Caco-2 (cell line): ENCODE measurements at regions not wholly inside any gene's neighbourhood (a gene's known extent, or its start where the extent isn't known, plus 50 kb on each side); places are given as distances from the start of the nearest gene placed in this dataset.
"Not testable (repeated sequence)": the region's sequence is repeated elsewhere in the genome, so short reads cannot be mapped to it uniquely, and the experiment has no call there.

ENCODE experiments used
- BruUV-seq: library from RNA; stranded (reverse); fragments of 400-500 nt; replicated peaks from 2 replicates; lab custom pipeline; 2021; lab: Mats Ljungman, UMichigan
- CTCF ChIA-PET: fragments of 300-600 bp; sonication (Branson Sonifier 250); formaldehyde crosslinking; loops from one replicate; lab custom pipeline; 2022; ENCODE audit warnings: antibody characterized with exemption; lab: Charles Lee
- POLR2A ChIA-PET: fragments of 300-600 bp; sonication (Branson Sonifier 250); formaldehyde crosslinking; loops from one replicate; lab custom pipeline; 2022; ENCODE audit warnings: antibody characterized with exemption; lab: Charles Lee
- DNase-seq, 2 experiments: peaks; one replicate each; pipeline versions ENCODE4 v3.0.0 to v3.0.0-alpha.2; 2020 to 2022
- H3K27me3 ChIP-seq: replicated peaks from 2 replicates; pipeline ENCODE4 v1.6.0; 2011; ENCODE audit warnings: low read length; ENCODE audit not compliant: control insufficient read depth, insufficient read depth
- H3K36me3 ChIP-seq: 2 replicates; pipeline ENCODE4 v1.5.1; 2011; ENCODE audit warnings: low read length; ENCODE audit not compliant: control insufficient read depth, insufficient read depth
- H3K4me1 ChIP-seq: fragments of 250-450 bp; sonication (Bioruptor Pico); 2 replicates; pipeline ENCODE4 v1.5.1; 2020; ENCODE audit warnings: mild to moderate bottlenecking
- H3K4me3 ChIP-seq: 2 replicates; pipeline ENCODE4 v1.5.1; 2011; ENCODE audit warnings: low read depth, mild to moderate bottlenecking, control low read depth, low read length
- H3K9me3 ChIP-seq: fragments of 250-450 bp; sonication (Bioruptor Pico); 2 replicates; pipeline ENCODE4 v1.5.1; 2020; ENCODE audit warnings: mild to moderate bottlenecking, moderate library complexity
- H3K27ac Mint-ChIP-seq: one replicate; pipeline ENCODE4 v1.8.0; 2022; ENCODE audit warnings: mixed read lengths; ENCODE audit not compliant: unreplicated experiment
- H3K27me3 Mint-ChIP-seq: one replicate; pipeline ENCODE4 v1.8.0; 2022; ENCODE audit warnings: mixed read lengths; ENCODE audit not compliant: insufficient read depth, unreplicated experiment
- H3K36me3 Mint-ChIP-seq: one replicate; pipeline ENCODE4 v1.8.0; 2022; ENCODE audit warnings: mild to moderate bottlenecking, mixed read lengths; ENCODE audit not compliant: insufficient read depth, unreplicated experiment
- H3K4me1 Mint-ChIP-seq: one replicate; pipeline ENCODE4 v1.8.0; 2022; ENCODE audit warnings: low read depth, mixed read lengths; ENCODE audit not compliant: unreplicated experiment
- H3K4me3 Mint-ChIP-seq: one replicate; pipeline ENCODE4 v1.8.0; 2022; ENCODE audit warnings: mild to moderate bottlenecking, moderate library complexity, mixed read lengths; ENCODE audit not compliant: unreplicated experiment
- H3K9me3 Mint-ChIP-seq: one replicate; pipeline ENCODE4 v1.8.0; 2022; ENCODE audit warnings: mixed read lengths; ENCODE audit not compliant: unreplicated experiment
- CTCF ChIP-seq, 2 experiments: fragments of 200-600 bp in 1 of 2; IDR thresholded peaks; 1 replicate in 1 of 2; 2 replicates in 1 of 2; pipeline versions ENCODE4 v1.5.1 to v1.8.0; 2011 to 2022; ENCODE audit warnings: antibody characterized with exemption in 1 of 2, control low read depth in 1 of 2, inconsistent platforms in 1 of 2, low read depth in 1 of 2, low read length in 1 of 2, mild to moderate bottlenecking in 1 of 2, moderate library complexity in 1 of 2; ENCODE audit not compliant: insufficient read depth in 1 of 2, severe bottlenecking in 1 of 2, unreplicated experiment in 1 of 2
- intact Hi-C: fragments of 100-400 bp; cut with micrococcal nuclease; formaldehyde crosslinking; loops from one replicate; pipeline ENCODE4 v1.10.0; 2022; ENCODE audit not compliant: unreplicated experiment

- H3K4me1 ChIP-seq: no peaks in the 10 kb centered on the region
- H3K4me3 ChIP-seq: no peak overlapping the region
- Mint-ChIP-seq H3K4me1 (no peaks in the 10 kb centered on the region), H3K27ac (no peak overlapping the region), H3K9me3 (no peaks in the 10 kb centered on the region), H3K4me3 (no peak overlapping the region), H3K36me3 (no peaks in the 10 kb centered on the region), H3K27me3 (peaks cover 14% of the 10 kb centered on the region)
- no peak for TF ChIP-seq CTCF (IDR thresholded peaks at IDR 0.05; ENCODE audit: insufficient read depth in 1 of 2, low read depth in 1 of 2, low read length in 1 of 2, severe bottlenecking in 1 of 2, unreplicated experiment in 1 of 2)
- no peak for DNase-seq
- intact Hi-C loops: no loop called here
- H3K9me3 ChIP-seq: no peaks in the 10 kb centered on the region
- no TSS peak for BruUV-seq
- H3K27me3 ChIP-seq: no peaks in the 10 kb centered on the region; the same call in 1 of the 2 replicates
- ChIA-PET CTCF (no interaction called here), POLR2A (no interaction called here)
- H3K36me3 ChIP-seq: no peaks in the 10 kb centered on the region
These were observed 103.3 kb upstream of the CRY1 start for GRCh38 chr12:107196681-107197080.

GRCh38 chr12:107200394-107200793 is 107.0 kb upstream of the CRY1 start:
- no peaks in the 10 kb centered on the region for H3K36me3 Mint-ChIP-seq
- CTCF ChIA-PET: no interaction called here
- BruUV-seq: no TSS peak

GRCh38 chr12:107207931-107208525 is 114.7 kb upstream of the CRY1 start:
- intact Hi-C loops: no loop called here
- no peak overlapping the region for H3K27ac Mint-ChIP-seq
- H3K4me3 Mint-ChIP-seq: no peak overlapping the region
- Histone ChIP-seq H3K27me3 (no peaks in the 10 kb centered on the region), H3K4me3 (no peak overlapping the region), H3K36me3 (no peaks in the 10 kb centered on the region), H3K4me1 (no peaks in the 10 kb centered on the region), H3K9me3 (no peaks in the 10 kb centered on the region)
- no peaks in the 10 kb centered on the region for H3K4me1 Mint-ChIP-seq
- no peaks in the 10 kb centered on the region for H3K9me3 Mint-ChIP-seq
- CTCF ChIA-PET: no interaction called here
- DNase-seq: no peak
- POLR2A ChIA-PET: no interaction called here
- H3K36me3 Mint-ChIP-seq: no peaks in the 10 kb centered on the region
- peaks cover 8% of the 10 kb centered on the region for H3K27me3 Mint-ChIP-seq
- no peak for TF ChIP-seq CTCF (IDR thresholded peaks at IDR 0.05; ENCODE audit: insufficient read depth in 1 of 2, low read depth in 1 of 2, low read length in 1 of 2, severe bottlenecking in 1 of 2, unreplicated experiment in 1 of 2)
- no TSS peak for BruUV-seq

More at GRCh38 chr12:107200394-107200793, 107.0 kb upstream of the CRY1 start:
- Mint-ChIP-seq H3K4me3 (no peak overlapping the region), H3K4me1 (no peaks in the 10 kb centered on the region), H3K27me3 (peaks cover 18% of the 10 kb centered on the region), H3K27ac (no peak overlapping the region), H3K9me3 (no peaks in the 10 kb centered on the region)
- POLR2A ChIA-PET: no interaction called here
- no peaks in the 10 kb centered on the region for H3K36me3 ChIP-seq
- TF ChIP-seq CTCF (IDR thresholded peaks at IDR 0.05; ENCODE audit: insufficient read depth in 1 of 2, low read depth in 1 of 2, low read length in 1 of 2, severe bottlenecking in 1 of 2, unreplicated experiment in 1 of 2): no peak
- no peaks in the 10 kb centered on the region for H3K9me3 ChIP-seq
- H3K27me3 ChIP-seq: no peaks in the 10 kb centered on the region; the same call in 1 of the 2 replicates
- no peaks in the 10 kb centered on the region for H3K4me1 ChIP-seq
- no peak for DNase-seq
- intact Hi-C loops: no loop called here
- no peak overlapping the region for H3K4me3 ChIP-seq

GRCh38 chr12:107209700-107210099 is 116.4 kb upstream of the CRY1 start:
- H3K4me3 ChIP-seq, intact Hi-C loops, H3K4me1 ChIP-seq, H3K9me3 ChIP-seq, H3K4me3 Mint-ChIP-seq, H3K27me3 ChIP-seq, POLR2A ChIA-PET, BruUV-seq, H3K27me3 Mint-ChIP-seq, H3K36me3 Mint-ChIP-seq, DNase-seq, H3K9me3 Mint-ChIP-seq, H3K36me3 ChIP-seq, CTCF ChIA-PET, H3K4me1 Mint-ChIP-seq, H3K27ac Mint-ChIP-seq: not testable (repeated sequence)

- intact Hi-C loops, H3K9me3 ChIP-seq: not testable (repeated sequence)
These were observed 121.0 kb upstream of the CRY1 start for GRCh38 chr12:107214373-107214773.

More at GRCh38 chr12:107214373-107214773, 121.0 kb upstream of the CRY1 start:
- H3K36me3 ChIP-seq, CTCF ChIA-PET, H3K4me1 ChIP-seq, DNase-seq, H3K4me1 Mint-ChIP-seq, H3K27me3 Mint-ChIP-seq, H3K4me3 ChIP-seq, H3K36me3 Mint-ChIP-seq, BruUV-seq, POLR2A ChIA-PET, H3K4me3 Mint-ChIP-seq, H3K27me3 ChIP-seq, H3K9me3 Mint-ChIP-seq, H3K27ac Mint-ChIP-seq: not testable (repeated sequence)
